CD14-positive monocyte (primary cell): ENCODE measurements at regions not wholly inside any gene's neighbourhood (a gene's known extent, or its start where the extent isn't known, plus 50 kb on each side); places are given as distances from the start of the nearest gene placed in this dataset.

ENCODE experiments used
- DNase-seq, 3 donors: peaks; one replicate each; pipeline ENCODE4 v3.0.0-alpha.2; 2011 to 2022
- H2AFZ ChIP-seq: 2 replicates; pipeline ENCODE4 v1.6.0; 2012; ENCODE audit warnings: mild to moderate bottlenecking, low read depth, low read length, inconsistent platforms; ENCODE audit not compliant: insufficient read depth, poor library complexity, severe bottlenecking
- H3K27ac ChIP-seq, 2 donors: 1 replicate in 1 of 2; 2 replicates in 1 of 2; pipeline ENCODE4 v1.5.1; 2012 to 2013; ENCODE audit warnings: low read length in 2 of 2, control low read depth in 1 of 2, inconsistent platforms in 1 of 2, low read depth in 1 of 2, mild to moderate bottlenecking in 1 of 2
- H3K27me3 ChIP-seq, 2 donors: one replicate each; pipeline versions ENCODE4 v1.6.0 to v1.6.1; 2011 to 2013; ENCODE audit warnings: low read length in 2 of 2; ENCODE audit not compliant: control insufficient read depth in 2 of 2, insufficient read depth in 2 of 2
- H3K36me3 ChIP-seq, 2 donors: replicated peaks in 1 of 2; 1 replicate in 1 of 2; 2 replicates in 1 of 2; pipeline versions ENCODE4 v1.5.1 to v1.6.1; 2012 to 2013; ENCODE audit warnings: low read length in 2 of 2, control low read depth in 1 of 2, inconsistent platforms in 1 of 2, mild to moderate bottlenecking in 1 of 2; ENCODE audit not compliant: insufficient read depth in 2 of 2, control insufficient read depth in 1 of 2
- H3K4me1 ChIP-seq, 2 donors: 1 replicate in 1 of 2; 2 replicates in 1 of 2; pipeline versions ENCODE4 v1.5.1 to v1.6.1; 2012 to 2013; ENCODE audit warnings: low read length in 2 of 2, control low read depth in 1 of 2, inconsistent platforms in 1 of 2, mild to moderate bottlenecking in 1 of 2, moderate library complexity in 1 of 2; ENCODE audit not compliant: insufficient read depth in 2 of 2, control insufficient read depth in 1 of 2
- H3K4me2 ChIP-seq: replicated peaks from 2 replicates; pipeline ENCODE3; 2012; ENCODE audit warnings: low read length, moderate library complexity, mild to moderate bottlenecking; ENCODE audit not compliant: poor library complexity, severe bottlenecking; ENCODE audit errors: extremely low read depth
- H3K4me3 ChIP-seq, 3 experiments: fragments of 200-600 bp in 1 of 3; sonication (generic) in 1 of 3; replicated peaks in 1 of 3; 1 replicate in 2 of 3; 2 replicates in 1 of 3; pipeline ENCODE4 v1.5.1; 2011 to 2013; ENCODE audit warnings: low read length in 3 of 3, mild to moderate bottlenecking in 3 of 3, control low read depth in 2 of 3, low read depth in 2 of 3, inconsistent platforms in 1 of 3, moderate library complexity in 1 of 3
- H3K79me2 ChIP-seq: 2 replicates; pipeline ENCODE4 v1.6.0; 2012; ENCODE audit warnings: mild to moderate bottlenecking, control low read depth, inconsistent platforms, low read length, moderate library complexity; ENCODE audit not compliant: insufficient read depth
- H3K9ac ChIP-seq: 2 replicates; pipeline ENCODE4 v1.6.0; 2017; ENCODE audit warnings: low read length, mild to moderate bottlenecking; ENCODE audit not compliant: insufficient read depth, poor library complexity, severe bottlenecking
- H3K9me3 ChIP-seq, 2 donors: replicated peaks in 1 of 2; 1 replicate in 1 of 2; 2 replicates in 1 of 2; pipeline versions ENCODE4 v1.5.1 to v1.6.1; 2012 to 2013; ENCODE audit warnings: low read length in 2 of 2, control low read depth in 1 of 2; ENCODE audit not compliant: control insufficient read depth in 1 of 2, insufficient read depth in 1 of 2
- H4K20me1 ChIP-seq: 2 replicates; pipeline ENCODE4 v1.6.0; 2012; ENCODE audit warnings: mild to moderate bottlenecking, low read length, control low read depth, moderate library complexity; ENCODE audit not compliant: insufficient read depth
- H3K27ac Mint-ChIP-seq, 7 donors: one replicate each; pipeline ENCODE4 v1.8.0; 2020; ENCODE audit warnings: mild to moderate bottlenecking in 7 of 7, mixed read lengths in 7 of 7, moderate library complexity in 6 of 7, inconsistent platforms in 2 of 7
- H3K27me3 Mint-ChIP-seq, 3 donors: one replicate each; pipeline ENCODE4 v1.8.0; 2021 to 2022; ENCODE audit warnings: low read depth in 3 of 3, mild to moderate bottlenecking in 3 of 3, mixed read lengths in 3 of 3, moderate library complexity in 3 of 3, inconsistent platforms in 1 of 3
- H3K36me3 Mint-ChIP-seq, 2 donors: one replicate each; pipeline ENCODE4 v1.8.0; 2020; ENCODE audit warnings: mixed read lengths in 2 of 2, inconsistent platforms in 1 of 2, mild to moderate bottlenecking in 1 of 2
- H3K4me1 Mint-ChIP-seq: one replicate; pipeline ENCODE4 v1.8.0; 2020; ENCODE audit warnings: mild to moderate bottlenecking, mixed read lengths
- H3K4me3 Mint-ChIP-seq, 2 donors: one replicate each; pipeline ENCODE4 v1.8.0; 2020; ENCODE audit warnings: mild to moderate bottlenecking in 2 of 2, mixed read lengths in 2 of 2, moderate library complexity in 1 of 2
- H3K9me3 Mint-ChIP-seq, 7 donors: one replicate each; pipeline ENCODE4 v1.8.0; 2020 to 2022; ENCODE audit warnings: mixed read lengths in 7 of 7, mild to moderate bottlenecking in 6 of 7, moderate library complexity in 6 of 7, inconsistent platforms in 2 of 7
- WGBS: methylation state at CpG from one replicate; pipeline ENCODE4 v1.1.5; 2013; ENCODE audit warnings: missing lambda C conversion rate; ENCODE audit not compliant: insufficient coverage; 5-methylcytosine and 5-hydroxymethylcytosine counted together
- intact Hi-C, 2 donors: fragments of 100-400 bp; cut with micrococcal nuclease; formaldehyde crosslinking; loops; one replicate each; pipeline versions ENCODE4 v1.15.0 to v1.15.1; 2023
- TF ChIP-seq, protein P1 (sequence below): fragments of 200-600 bp; IDR thresholded peaks from one replicate; pipeline ENCODE4 v1.8.0; 2022; ENCODE audit warnings: antibody characterized with exemption, mild to moderate bottlenecking

DNA sequence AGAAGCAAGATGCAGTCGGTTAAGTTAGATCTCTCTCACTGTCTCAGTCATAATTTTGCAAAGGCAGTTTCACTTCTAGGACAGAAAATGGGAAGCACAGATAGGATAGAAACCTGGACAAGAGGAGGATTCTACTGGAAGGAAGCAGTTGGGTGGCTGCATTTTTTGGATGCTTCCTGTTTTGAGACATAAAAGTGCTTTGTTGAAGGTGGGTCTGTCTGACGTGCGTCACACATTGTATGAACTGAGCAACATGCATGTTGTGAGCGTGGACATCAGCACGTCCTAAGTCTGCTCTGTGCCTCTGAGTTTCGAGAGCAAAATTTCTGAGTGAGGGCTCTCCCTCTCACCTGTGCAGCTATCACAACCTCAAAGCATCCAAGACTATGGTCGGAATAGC, 68.7 kb upstream of the SNX9 start:
- Mint-ChIP-seq H3K4me3 (no peak overlapping the region), H3K36me3 (peaks cover 2 to 7% of the 10 kb centered on the region in 2 donors), H3K27me3 (peaks cover 10 to 17% (median 12%) of the 10 kb centered on the region in 3 donors), H3K27ac (no peak overlapping the region), H3K4me1 (peaks cover 27% of the 10 kb centered on the region), H3K9me3 (peaks cover 16 to 41% (median 30%) of the 10 kb centered on the region in 7 donors)
- TF ChIP-seq, protein P1, sequence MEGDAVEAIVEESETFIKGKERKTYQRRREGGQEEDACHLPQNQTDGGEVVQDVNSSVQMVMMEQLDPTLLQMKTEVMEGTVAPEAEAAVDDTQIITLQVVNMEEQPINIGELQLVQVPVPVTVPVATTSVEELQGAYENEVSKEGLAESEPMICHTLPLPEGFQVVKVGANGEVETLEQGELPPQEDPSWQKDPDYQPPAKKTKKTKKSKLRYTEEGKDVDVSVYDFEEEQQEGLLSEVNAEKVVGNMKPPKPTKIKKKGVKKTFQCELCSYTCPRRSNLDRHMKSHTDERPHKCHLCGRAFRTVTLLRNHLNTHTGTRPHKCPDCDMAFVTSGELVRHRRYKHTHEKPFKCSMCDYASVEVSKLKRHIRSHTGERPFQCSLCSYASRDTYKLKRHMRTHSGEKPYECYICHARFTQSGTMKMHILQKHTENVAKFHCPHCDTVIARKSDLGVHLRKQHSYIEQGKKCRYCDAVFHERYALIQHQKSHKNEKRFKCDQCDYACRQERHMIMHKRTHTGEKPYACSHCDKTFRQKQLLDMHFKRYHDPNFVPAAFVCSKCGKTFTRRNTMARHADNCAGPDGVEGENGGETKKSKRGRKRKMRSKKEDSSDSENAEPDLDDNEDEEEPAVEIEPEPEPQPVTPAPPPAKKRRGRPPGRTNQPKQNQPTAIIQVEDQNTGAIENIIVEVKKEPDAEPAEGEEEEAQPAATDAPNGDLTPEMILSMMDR, result no peak
- Histone ChIP-seq H4K20me1 (no peaks in the 10 kb centered on the region), H3K4me1 (peaks cover 11 to 16% of the 10 kb centered on the region in 2 donors), H3K27me3 (peaks cover 0 to 4% of the 10 kb centered on the region in 2 donors), H2AFZ (no peak overlapping the region), H3K36me3 (no peaks in the 10 kb centered on the region), H3K4me3 (no peak overlapping the region), H3K9me3 (peaks cover 4 to 6% of the 10 kb centered on the region in 2 donors), H3K27ac (no peak overlapping the region), H3K4me2 (no peak overlapping the region), H3K79me2 (no peaks in the 10 kb centered on the region), H3K9ac (no peak overlapping the region)
- WGBS, result 75% methylated on average over 4 of the region's 7 CpGs
- DNase-seq, result no peak
- intact Hi-C loops, result no loop called here

DNA sequence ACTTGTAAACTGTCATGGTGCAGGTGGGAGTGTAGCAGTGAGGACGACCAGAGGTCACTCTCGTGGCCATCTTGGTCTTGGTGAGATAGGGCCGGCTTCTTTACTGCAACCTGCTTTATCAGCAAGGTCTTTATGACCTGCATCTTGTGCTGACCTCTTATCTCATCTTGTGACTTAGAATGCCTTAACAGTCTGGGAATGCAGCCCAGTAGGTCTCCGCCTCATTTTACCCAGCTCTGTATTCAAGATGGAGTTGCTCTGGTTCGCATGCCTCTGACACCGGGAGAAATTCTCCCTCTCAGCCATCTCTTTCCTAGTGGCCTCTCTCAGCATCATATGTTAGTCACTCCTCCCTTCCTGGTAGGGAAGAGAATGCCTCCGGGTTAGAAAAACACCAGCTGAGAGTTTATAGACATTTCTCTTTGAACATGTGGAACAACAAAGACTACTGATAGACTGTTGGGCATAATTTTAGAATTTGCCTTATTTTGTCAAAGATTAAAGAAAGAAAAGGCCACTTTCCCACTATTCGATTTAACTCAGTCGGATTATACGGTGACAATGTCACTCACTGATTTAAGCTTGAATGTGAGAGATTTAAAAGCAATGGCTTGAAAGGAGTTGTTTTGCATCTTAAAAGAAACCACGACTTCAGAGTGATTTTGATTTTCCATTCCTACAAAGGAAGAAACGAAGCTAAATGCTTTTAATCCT, 67.9 kb upstream of the SNX9 start:
- TF ChIP-seq, protein P1, result no peak
- Histone ChIP-seq H3K4me2 (no peak overlapping the region), H3K27ac (no peak overlapping the region), H3K9me3 (peaks cover 4 to 6% of the 10 kb centered on the region in 2 donors), H2AFZ (no peak overlapping the region), H3K27me3 (peaks cover 0 to 4% of the 10 kb centered on the region in 2 donors), H3K79me2 (no peaks in the 10 kb centered on the region), H3K36me3 (no peaks in the 10 kb centered on the region), H3K4me1 (peaks cover 11 to 16% of the 10 kb centered on the region in 2 donors), H4K20me1 (no peaks in the 10 kb centered on the region), H3K4me3 (no peak overlapping the region), H3K9ac (no peak overlapping the region)
- H3K36me3 Mint-ChIP-seq, result peaks cover 2 to 7% of the 10 kb centered on the region in 2 donors
- peaks cover 16 to 41% (median 30%) of the 10 kb centered on the region in 7 donors for H3K9me3 Mint-ChIP-seq
- intact Hi-C loops, result loop anchor here (5.0 kb wide), 2 partner anchors 42 to 67 kb away; partner anchors contain the start of gene SNX9 (in 1 of the 2)
- no peak for DNase-seq
- no peak overlapping the region for H3K27ac Mint-ChIP-seq
- H3K4me1 Mint-ChIP-seq, result peaks cover 27% of the 10 kb centered on the region
- no peak overlapping the region for H3K4me3 Mint-ChIP-seq
- 88% methylated on average over 5 of the region's 12 CpGs for WGBS
- H3K27me3 Mint-ChIP-seq, result peaks cover 10 to 17% (median 12%) of the 10 kb centered on the region in 3 donors
